NCI-H748 treated with DMSO at 0.1 percent for 48 hours (cell line): ENCODE measurements at regions not wholly inside any gene's neighbourhood (a gene's known extent, or its start where the extent isn't known, plus 50 kb on each side); places are given as distances from the start of the nearest gene placed in this dataset.

Experiments used
- DNase-seq: peaks from one replicate; lab custom pipeline; 2025; lab: John Stamatoyannopoulos, UW

DNA sequence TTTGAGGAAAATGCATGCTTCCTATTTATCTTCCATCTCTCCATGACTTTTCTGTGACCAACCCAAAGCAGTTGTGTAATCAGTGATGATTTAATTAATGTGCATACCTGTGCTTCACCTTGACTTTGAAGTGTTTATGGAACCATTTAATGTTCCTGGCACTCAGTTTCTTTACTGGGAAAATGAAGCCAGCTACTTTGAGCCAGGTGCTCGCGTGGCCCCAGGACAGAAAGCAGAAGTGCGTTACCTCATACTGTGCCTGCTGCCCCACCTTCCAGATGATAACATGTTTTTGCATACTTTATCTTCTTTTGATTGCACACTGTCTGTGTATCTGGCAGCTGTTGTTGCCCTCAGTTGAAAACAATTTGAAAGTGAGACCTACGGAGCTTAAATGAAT, 61.3 kb downstream of the PMAIP1 start:
- peak; percentile 76 for DNase-seq

DNA sequence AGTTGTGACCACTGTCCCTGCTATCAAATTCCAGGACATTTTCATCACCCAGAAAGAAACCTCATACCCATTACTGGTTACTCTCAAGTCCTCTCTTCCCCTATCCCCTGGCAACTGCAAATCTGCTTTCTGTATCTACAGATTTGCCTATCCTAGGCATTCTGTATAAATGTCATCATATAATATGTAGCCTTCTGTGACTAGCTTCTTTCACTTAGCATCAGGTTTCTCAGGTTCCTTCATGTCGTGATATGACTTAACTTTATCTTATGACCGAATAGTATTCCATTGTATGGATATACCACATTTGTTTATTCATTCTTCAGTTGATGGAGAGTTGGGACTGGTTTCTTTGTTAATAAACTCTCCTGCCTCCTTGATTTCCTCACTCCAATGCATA, 60.5 kb downstream of the PMAIP1 start:
- no peak for DNase-seq

DNA sequence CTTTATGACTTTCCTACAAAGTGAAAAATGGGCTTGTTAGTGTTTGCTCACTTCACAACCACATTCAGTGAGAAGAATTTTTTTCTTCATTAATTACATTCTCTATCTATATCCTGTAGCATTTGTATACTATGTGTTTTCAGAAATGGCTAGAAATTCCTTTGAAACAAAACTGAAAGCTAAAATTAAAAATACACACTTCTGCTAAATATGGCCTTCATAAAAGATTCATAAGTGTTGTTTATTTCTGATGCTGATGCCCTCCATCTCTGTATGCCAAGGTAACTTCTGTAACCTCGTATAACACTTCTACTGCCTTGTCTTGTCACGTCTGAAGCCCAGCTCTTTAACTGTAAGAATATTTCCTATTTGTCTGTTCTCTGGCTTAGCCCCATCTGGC, 59.8 kb downstream of the PMAIP1 start:
- DNase-seq = no peak

DNA sequence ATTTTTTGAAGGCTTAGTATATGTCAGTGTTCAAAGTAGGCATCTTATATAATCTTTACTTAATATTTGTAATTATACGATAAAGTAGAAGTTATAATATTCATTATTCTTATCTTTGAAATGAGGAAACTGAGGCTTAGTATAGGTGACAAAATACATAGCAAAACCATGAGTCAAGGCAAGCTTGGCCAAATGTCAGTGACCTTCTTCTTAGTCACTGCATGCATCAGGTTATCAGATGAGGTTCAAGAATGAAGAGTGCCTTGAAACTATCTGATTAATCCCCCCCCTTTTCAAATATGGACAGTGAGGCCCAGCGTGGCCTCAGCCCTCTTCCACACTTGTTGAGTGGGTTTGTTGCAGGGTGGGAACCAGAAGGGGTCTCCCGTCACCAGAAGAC, 59.3 kb downstream of the PMAIP1 start:
- no peak for DNase-seq

DNA sequence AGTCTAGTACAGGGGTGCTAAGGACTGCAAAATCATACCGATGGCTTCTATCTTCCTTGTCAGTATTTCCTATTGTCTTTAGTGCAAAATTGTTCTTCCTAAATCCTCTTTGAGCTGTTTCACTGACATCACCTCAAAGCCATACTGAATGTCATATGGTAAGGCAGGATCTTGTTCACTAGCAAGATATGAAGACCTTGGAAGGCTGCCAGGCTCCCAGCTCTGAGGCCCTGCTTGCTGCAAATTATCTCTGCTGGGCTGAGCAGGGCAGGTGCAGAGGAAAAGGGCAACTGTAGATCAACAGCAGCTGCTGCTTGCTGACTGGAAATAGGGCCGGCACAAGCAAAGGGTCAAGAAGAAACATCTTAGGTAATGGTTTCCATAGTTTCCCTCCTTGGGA, 58.2 kb downstream of the PMAIP1 start:
- peak; percentile 97 for DNase-seq

DNA sequence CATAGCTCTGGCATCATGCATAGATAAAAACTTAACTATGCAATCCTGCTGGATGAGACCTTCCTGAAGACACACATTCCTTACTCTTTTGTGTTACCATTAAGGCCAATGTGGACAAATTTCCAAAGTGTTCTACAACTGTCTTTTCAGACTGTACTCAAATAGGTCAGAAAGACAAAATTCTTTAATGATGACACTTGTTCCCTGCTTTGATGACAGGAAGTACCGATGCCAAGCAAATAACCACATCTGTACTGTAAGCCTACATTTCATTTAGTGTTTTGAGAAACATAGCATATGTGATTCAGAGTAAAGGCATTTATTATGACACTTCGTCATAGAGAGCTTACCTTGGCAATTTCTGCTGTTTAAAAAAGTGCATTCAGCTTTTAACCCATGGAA, 55.0 kb downstream of the PMAIP1 start:
- DNase-seq = no peak

DNA sequence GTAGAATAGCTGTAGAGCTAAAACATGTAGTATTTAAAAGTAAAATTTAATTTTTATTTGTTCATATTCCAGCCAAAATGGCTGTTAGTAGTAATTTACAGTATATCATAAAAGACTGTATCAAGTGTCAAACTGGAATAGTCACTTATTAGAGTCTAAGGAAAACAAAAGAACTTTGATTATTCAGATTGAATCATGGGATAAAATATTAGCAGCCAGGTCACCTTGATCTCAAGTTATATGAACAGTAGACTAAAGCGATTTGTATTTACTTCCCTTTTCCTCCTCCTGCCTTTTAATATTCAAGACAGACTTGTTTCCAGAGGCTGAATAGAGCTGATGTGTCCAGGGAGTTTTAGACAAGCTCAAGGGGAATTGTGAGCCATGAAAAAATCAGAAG, 54.4 kb downstream of the PMAIP1 start:
- no peak for DNase-seq
